Type B pancreatic cell (in vitro differentiated cells): ENCODE measurements at regions not wholly inside any gene's neighbourhood (a gene's known extent, or its start where the extent isn't known, plus 50 kb on each side); places are given as distances from the start of the nearest gene placed in this dataset.
A peak's percentile ranks its signal among the peaks of the same experiment; 100 is the strongest.
"Not testable (repeated sequence)": the region's sequence is repeated elsewhere in the genome, so short reads cannot be mapped to it uniquely, and the experiment has no call there.

ENCODE experiments used
- DNase-seq: peaks from one replicate; pipeline ENCODE4 v3.0.0; 2021; ENCODE audit warnings: mixed read lengths; ENCODE audit not compliant: unreplicated experiment; ENCODE audit errors: extremely low spot score
- H3K27ac Mint-ChIP-seq: 2 replicates; pipeline ENCODE4 v1.8.0; 2021; ENCODE audit warnings: mild to moderate bottlenecking, mixed read lengths
- H3K27me3 Mint-ChIP-seq: 2 replicates; pipeline ENCODE4 v1.8.0; 2021; ENCODE audit warnings: mixed read lengths
- H3K36me3 Mint-ChIP-seq: 2 replicates; pipeline ENCODE4 v1.8.0; 2021; ENCODE audit warnings: mixed read lengths
- H3K4me1 Mint-ChIP-seq: one replicate; pipeline ENCODE4 v1.8.0; 2021; ENCODE audit warnings: mixed read lengths; ENCODE audit not compliant: unreplicated experiment
- H3K4me3 Mint-ChIP-seq: 2 replicates; pipeline ENCODE4 v1.8.0; 2021; ENCODE audit warnings: mild to moderate bottlenecking, mixed read lengths
- H3K9me3 Mint-ChIP-seq: 2 replicates; pipeline ENCODE4 v1.8.0; 2021; ENCODE audit warnings: mixed read lengths
- CTCF ChIP-seq: fragments of 200-600 bp; sonication (generic); conservative IDR thresholded peaks from 2 replicates; pipeline ENCODE4 v1.5.0; 2021; ENCODE audit warnings: antibody characterized with exemption, mild to moderate bottlenecking

DNA sequence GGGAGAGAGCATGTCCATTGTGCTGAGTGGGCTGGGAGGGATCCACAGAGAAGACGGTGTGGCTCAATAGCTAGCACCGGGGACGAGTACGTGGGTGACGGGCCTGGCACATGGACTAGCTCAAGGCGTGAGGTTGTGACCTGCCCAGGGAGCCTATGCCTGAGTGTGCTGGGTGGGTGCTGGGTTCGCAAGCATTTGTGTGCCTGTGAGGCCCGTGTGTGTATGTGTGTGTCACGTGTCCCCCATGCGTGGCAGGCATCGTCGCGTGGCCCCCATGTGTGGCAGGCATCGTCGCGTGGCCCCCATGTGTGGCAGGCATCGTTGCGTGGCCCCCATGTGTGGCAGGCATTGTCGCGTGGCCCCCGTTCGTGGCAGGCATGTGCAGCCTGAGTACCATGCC is 109.2 kb downstream of the TMEM121 start:
- H3K27me3 Mint-ChIP-seq, result no peaks in the 10 kb centered on the region
- no peak overlapping the region for H3K4me3 Mint-ChIP-seq
- DNase-seq, result no peak
- H3K4me1 Mint-ChIP-seq, result no peaks in the 10 kb centered on the region
- no peak overlapping the region for H3K27ac Mint-ChIP-seq
- peaks cover 10% of the 10 kb centered on the region for H3K9me3 Mint-ChIP-seq
- peaks cover 4% of the 10 kb centered on the region for H3K36me3 Mint-ChIP-seq
- TF ChIP-seq CTCF, result no peak

DNA sequence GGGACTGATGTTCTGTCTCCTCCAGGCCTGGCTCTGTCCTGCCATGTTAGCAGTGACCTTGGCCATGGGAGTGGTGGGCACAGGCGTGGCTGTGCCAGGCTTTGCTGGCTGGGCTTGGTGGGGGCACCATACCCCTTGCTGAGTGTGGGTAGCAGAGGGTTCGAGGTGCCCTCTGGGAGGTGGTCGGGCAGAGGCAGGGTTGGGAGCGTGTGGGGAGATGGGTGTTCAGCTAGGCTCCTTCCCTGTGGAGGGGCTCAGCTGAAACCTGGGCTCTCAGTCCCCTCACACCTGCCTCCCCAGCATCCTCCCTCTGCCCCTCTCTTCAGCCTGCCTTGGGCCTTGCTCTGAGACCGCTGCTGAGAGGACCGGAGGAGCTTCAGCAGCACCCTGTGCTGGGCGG is 109.6 kb downstream of the TMEM121 start:
- H3K4me3 Mint-ChIP-seq, H3K27me3 Mint-ChIP-seq, H3K36me3 Mint-ChIP-seq, DNase-seq, H3K27ac Mint-ChIP-seq, H3K4me1 Mint-ChIP-seq: not testable (repeated sequence)
- H3K9me3 Mint-ChIP-seq, result peaks cover 10% of the 10 kb centered on the region

- no peaks in the 10 kb centered on the region for H3K4me1 Mint-ChIP-seq
- DNase-seq, result no peak
- no peak for TF ChIP-seq CTCF
- peaks cover 10% of the 10 kb centered on the region for H3K9me3 Mint-ChIP-seq
- H3K27me3 Mint-ChIP-seq, result no peaks in the 10 kb centered on the region
- no peak overlapping the region for H3K4me3 Mint-ChIP-seq
- peaks cover 4% of the 10 kb centered on the region for H3K36me3 Mint-ChIP-seq
- H3K27ac Mint-ChIP-seq, result no peak overlapping the region
These were observed 110.6 kb downstream of the TMEM121 start for GRCh38 chr14:105636935-105637334.

GRCh38 chr14:105637345-105637744 is 111.0 kb downstream of the TMEM121 start:
- not testable (repeated sequence) for H3K4me1 Mint-ChIP-seq, H3K27me3 Mint-ChIP-seq, DNase-seq, H3K9me3 Mint-ChIP-seq, H3K4me3 Mint-ChIP-seq, H3K36me3 Mint-ChIP-seq, H3K27ac Mint-ChIP-seq

DNA sequence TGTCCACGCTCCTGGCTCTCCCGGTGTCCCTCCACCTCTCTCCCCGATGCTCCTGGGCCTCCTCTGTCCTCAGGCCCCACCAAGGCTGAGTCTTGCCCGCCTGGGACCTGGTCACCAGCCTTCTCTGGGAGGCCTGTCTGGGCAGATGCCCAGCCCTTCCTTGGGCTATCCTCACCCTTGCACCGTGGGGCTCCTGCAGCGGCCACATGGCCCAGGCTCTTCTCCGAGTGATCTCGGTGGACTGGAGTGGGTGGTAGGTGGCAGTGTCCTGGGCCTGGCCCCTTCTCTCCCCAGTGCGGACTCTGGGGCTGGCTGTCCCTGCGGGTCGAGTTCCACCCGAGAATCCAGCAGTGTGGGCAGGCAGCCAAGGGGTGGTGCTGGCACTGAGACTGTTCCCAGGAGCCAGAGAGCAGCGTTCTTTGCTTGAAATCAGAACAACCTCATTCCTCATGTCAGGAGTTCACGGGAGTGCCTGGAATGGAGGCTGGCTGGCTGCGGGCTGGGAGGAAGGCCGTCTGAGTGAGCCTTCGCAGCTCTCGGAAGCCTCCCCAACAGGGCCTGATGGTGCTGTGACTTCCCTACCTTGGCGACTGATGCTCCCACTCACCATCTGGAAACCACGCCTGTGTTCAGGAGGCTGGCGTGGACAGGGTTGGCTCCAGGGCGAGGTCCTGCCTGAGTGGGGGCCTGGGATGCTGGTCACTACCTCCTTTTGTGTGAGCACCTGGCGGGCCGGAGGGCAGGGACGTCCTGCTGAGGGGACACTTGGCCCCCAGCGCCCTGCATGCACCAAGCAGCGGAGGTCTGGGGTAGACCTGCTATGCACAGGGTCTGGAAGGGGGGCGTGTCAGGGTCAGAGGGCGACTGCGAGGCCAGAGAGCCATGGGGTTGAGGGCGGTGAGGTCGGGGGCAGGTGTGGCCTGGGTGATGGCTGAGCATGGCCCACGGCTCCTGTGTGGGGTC is 113.9 kb downstream of the TMEM121 start:
- H3K27ac Mint-ChIP-seq, DNase-seq, H3K9me3 Mint-ChIP-seq, H3K36me3 Mint-ChIP-seq, H3K4me1 Mint-ChIP-seq, H3K4me3 Mint-ChIP-seq, H3K27me3 Mint-ChIP-seq: not testable (repeated sequence)

GRCh38 chr14:105641075-105641937 is 114.9 kb downstream of the TMEM121 start:
- Mint-ChIP-seq H3K4me1 (no peaks in the 10 kb centered on the region), H3K4me3 (no peak overlapping the region), H3K36me3 (no peaks in the 10 kb centered on the region), H3K27ac (no peak overlapping the region), H3K9me3 (no peaks in the 10 kb centered on the region), H3K27me3 (no peaks in the 10 kb centered on the region)
- DNase-seq, result no peak
- no peak for TF ChIP-seq CTCF

- peak; percentile 55 for DNase-seq
- H3K27me3 Mint-ChIP-seq, H3K4me3 Mint-ChIP-seq, H3K36me3 Mint-ChIP-seq, H3K27ac Mint-ChIP-seq, H3K9me3 Mint-ChIP-seq, H3K4me1 Mint-ChIP-seq: not testable (repeated sequence)
These were observed 115.6 kb downstream of the TMEM121 start for GRCh38 chr14:105641951-105642350.

DNA sequence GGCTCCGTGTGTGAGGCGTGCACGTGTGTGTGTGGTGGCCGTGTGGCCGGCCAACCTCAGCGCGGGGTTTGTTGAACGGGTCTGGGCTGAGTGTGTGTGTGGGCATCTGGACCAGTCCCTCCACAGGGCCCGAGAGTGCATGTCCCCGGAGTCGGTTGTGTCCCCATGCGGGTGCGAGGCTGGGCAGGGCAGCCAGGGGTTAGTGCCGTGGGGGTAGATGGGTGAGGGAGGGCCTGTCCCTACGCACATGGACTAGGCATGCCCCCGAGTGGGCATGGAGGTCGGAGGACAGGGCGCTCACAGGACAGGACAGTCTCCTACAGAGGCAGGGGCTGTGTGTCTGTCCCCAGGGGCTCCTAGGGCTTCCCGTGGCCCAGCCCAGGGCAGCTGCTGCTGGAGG is 116.1 kb downstream of the TMEM121 start:
- not testable (repeated sequence) for H3K9me3 Mint-ChIP-seq, H3K4me3 Mint-ChIP-seq, DNase-seq, H3K36me3 Mint-ChIP-seq, H3K27me3 Mint-ChIP-seq, H3K27ac Mint-ChIP-seq, H3K4me1 Mint-ChIP-seq

- H3K4me3 Mint-ChIP-seq, H3K27me3 Mint-ChIP-seq, H3K9me3 Mint-ChIP-seq, H3K4me1 Mint-ChIP-seq, H3K27ac Mint-ChIP-seq, H3K36me3 Mint-ChIP-seq: not testable (repeated sequence)
- peak; percentile 52 for DNase-seq
These were observed 117.1 kb downstream of the TMEM121 start for GRCh38 chr14:105643406-105644052.

GRCh38 chr14:105644053-105644435 is 117.7 kb downstream of the TMEM121 start:
- H3K36me3 Mint-ChIP-seq, H3K27ac Mint-ChIP-seq, DNase-seq, H3K27me3 Mint-ChIP-seq, H3K4me3 Mint-ChIP-seq, H3K9me3 Mint-ChIP-seq, H3K4me1 Mint-ChIP-seq: not testable (repeated sequence)
